Ishikawa (cell line): ENCODE measurements at regions not wholly inside any gene's neighbourhood (a gene's known extent, or its start where the extent isn't known, plus 50 kb on each side); places are given as distances from the start of the nearest gene placed in this dataset.

Experiments used
- CEBPB ChIP-seq: IDR thresholded peaks from 2 replicates; pipeline ENCODE4 v1.6.1; 2012
- EGR1 ChIP-seq: IDR thresholded peaks from 2 replicates; pipeline ENCODE4 v1.6.1; 2012
- EP300 ChIP-seq: IDR thresholded peaks from 2 replicates; pipeline ENCODE4 v1.6.1; 2012; ENCODE audit warnings: borderline replicate concordance
- FOXM1 ChIP-seq: IDR thresholded peaks from 2 replicates; pipeline ENCODE4 v1.6.1; 2012; ENCODE audit warnings: low read depth, borderline replicate concordance
- NFIC ChIP-seq: IDR thresholded peaks from 2 replicates; pipeline ENCODE4 v1.6.1; 2012
- RAD21 ChIP-seq: IDR thresholded peaks from 2 replicates; pipeline ENCODE4 v1.6.1; 2012; ENCODE audit warnings: low read depth
- TAF1 ChIP-seq: IDR thresholded peaks from 2 replicates; pipeline ENCODE4 v1.6.1; 2012; ENCODE audit warnings: low read depth, mild to moderate bottlenecking
- TEAD4 ChIP-seq: IDR thresholded peaks from 2 replicates; pipeline ENCODE4 v1.6.1; 2012
- YY1 ChIP-seq: IDR thresholded peaks from 2 replicates; pipeline ENCODE4 v1.6.1; 2012; ENCODE audit warnings: low read depth
- ZBTB7A ChIP-seq: IDR thresholded peaks from 2 replicates; pipeline ENCODE4 v1.6.1; 2012; ENCODE audit warnings: low read depth
- TF ChIP-seq, protein P1 (sequence below): IDR thresholded peaks from 2 replicates; pipeline ENCODE4 v1.6.1; 2012; ENCODE audit warnings: low read depth, mild to moderate bottlenecking
- TF ChIP-seq, protein P2 (sequence below): IDR thresholded peaks from 2 replicates; pipeline ENCODE4 v1.6.1; 2012

DNA sequence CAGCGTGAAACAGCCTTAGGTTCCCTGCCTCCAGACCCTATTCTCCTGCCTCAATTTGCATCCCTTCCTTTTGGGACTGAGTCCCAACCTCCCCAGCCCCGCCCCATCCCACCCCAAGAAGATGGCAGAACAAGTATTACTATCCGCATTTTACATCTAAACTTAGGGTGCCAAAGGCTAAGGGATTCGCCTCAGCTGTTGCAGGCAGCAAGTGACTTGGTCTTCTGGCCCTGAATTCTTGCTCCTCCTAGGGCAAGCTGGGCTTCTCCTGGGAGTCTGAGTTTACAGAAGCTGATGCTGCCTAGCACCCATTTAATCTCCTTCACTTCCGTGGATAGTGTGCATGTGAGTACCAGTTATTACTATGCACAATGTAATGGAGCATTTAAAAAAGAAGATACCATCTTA lies 161.3 kb upstream of the NR5A2 start:
- TF ChIP-seq TAF1 = no peak
- TF ChIP-seq NFIC = no peak
- no peak for TF ChIP-seq CEBPB
- TF ChIP-seq, protein P1, sequence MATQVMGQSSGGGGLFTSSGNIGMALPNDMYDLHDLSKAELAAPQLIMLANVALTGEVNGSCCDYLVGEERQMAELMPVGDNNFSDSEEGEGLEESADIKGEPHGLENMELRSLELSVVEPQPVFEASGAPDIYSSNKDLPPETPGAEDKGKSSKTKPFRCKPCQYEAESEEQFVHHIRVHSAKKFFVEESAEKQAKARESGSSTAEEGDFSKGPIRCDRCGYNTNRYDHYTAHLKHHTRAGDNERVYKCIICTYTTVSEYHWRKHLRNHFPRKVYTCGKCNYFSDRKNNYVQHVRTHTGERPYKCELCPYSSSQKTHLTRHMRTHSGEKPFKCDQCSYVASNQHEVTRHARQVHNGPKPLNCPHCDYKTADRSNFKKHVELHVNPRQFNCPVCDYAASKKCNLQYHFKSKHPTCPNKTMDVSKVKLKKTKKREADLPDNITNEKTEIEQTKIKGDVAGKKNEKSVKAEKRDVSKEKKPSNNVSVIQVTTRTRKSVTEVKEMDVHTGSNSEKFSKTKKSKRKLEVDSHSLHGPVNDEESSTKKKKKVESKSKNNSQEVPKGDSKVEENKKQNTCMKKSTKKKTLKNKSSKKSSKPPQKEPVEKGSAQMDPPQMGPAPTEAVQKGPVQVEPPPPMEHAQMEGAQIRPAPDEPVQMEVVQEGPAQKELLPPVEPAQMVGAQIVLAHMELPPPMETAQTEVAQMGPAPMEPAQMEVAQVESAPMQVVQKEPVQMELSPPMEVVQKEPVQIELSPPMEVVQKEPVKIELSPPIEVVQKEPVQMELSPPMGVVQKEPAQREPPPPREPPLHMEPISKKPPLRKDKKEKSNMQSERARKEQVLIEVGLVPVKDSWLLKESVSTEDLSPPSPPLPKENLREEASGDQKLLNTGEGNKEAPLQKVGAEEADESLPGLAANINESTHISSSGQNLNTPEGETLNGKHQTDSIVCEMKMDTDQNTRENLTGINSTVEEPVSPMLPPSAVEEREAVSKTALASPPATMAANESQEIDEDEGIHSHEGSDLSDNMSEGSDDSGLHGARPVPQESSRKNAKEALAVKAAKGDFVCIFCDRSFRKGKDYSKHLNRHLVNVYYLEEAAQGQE = no peak
- TF ChIP-seq, protein P2, sequence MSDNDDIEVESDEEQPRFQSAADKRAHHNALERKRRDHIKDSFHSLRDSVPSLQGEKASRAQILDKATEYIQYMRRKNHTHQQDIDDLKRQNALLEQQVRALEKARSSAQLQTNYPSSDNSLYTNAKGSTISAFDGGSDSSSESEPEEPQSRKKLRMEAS = no peak
- TF ChIP-seq EGR1 = no peak
- no peak for TF ChIP-seq RAD21
- TF ChIP-seq EP300 = no peak
- no peak for TF ChIP-seq YY1
- no peak for TF ChIP-seq ZBTB7A
- TF ChIP-seq FOXM1 = no peak
- TF ChIP-seq TEAD4 = no peak
